Effector memory CD4-positive, alpha-beta T cell (primary cell): ENCODE measurements at regions not wholly inside any gene's neighbourhood (a gene's known extent, or its start where the extent isn't known, plus 50 kb on each side); places are given as distances from the start of the nearest gene placed in this dataset.
"Not testable (repeated sequence)": the region's sequence is repeated elsewhere in the genome, so short reads cannot be mapped to it uniquely, and the experiment has no call there.

Source experiments
- DNase-seq, 3 donors: peaks; one replicate each; pipeline ENCODE4 v3.0.0-alpha.2; 2020
- H3K27ac ChIP-seq: 2 replicates; pipeline ENCODE4 v1.7.0; 2013; ENCODE audit warnings: mild to moderate bottlenecking, low read length, moderate library complexity; ENCODE audit not compliant: insufficient read depth, poor library complexity, severe bottlenecking
- H3K27me3 ChIP-seq: replicated peaks from 2 replicates; pipeline ENCODE4 v1.7.0; 2013; ENCODE audit warnings: mild to moderate bottlenecking, low read length; ENCODE audit not compliant: insufficient read depth, control insufficient read depth, poor library complexity, severe bottlenecking
- H3K36me3 ChIP-seq: 2 replicates; pipeline ENCODE4 v1.7.0; 2013; ENCODE audit warnings: mild to moderate bottlenecking, low read length, moderate library complexity; ENCODE audit not compliant: control insufficient read depth, insufficient read depth
- H3K4me1 ChIP-seq: 2 replicates; pipeline ENCODE4 v1.7.0; 2013; ENCODE audit warnings: low read length, mild to moderate bottlenecking; ENCODE audit not compliant: control insufficient read depth, insufficient read depth, poor library complexity, severe bottlenecking
- H3K4me3 ChIP-seq: 2 replicates; pipeline ENCODE4 v1.7.0; 2013; ENCODE audit warnings: low read length, low read depth, mild to moderate bottlenecking; ENCODE audit not compliant: insufficient read depth, poor library complexity, severe bottlenecking
- H3K9me3 ChIP-seq: 2 replicates; pipeline ENCODE4 v1.7.0; 2013; ENCODE audit warnings: mild to moderate bottlenecking, low read length, moderate library complexity; ENCODE audit not compliant: control insufficient read depth

GRCh38 chr7:65814556-65815167, 58.2 kb upstream of the VKORC1L1 start:
- not testable (repeated sequence) for H3K9me3 ChIP-seq, H3K27me3 ChIP-seq, DNase-seq, H3K4me3 ChIP-seq, H3K27ac ChIP-seq, H3K36me3 ChIP-seq, H3K4me1 ChIP-seq

- no peaks in the 10 kb centered on the region for H3K9me3 ChIP-seq
- no peak overlapping the region for H3K4me3 ChIP-seq
- no peak overlapping the region for H3K27ac ChIP-seq
- no peaks in the 10 kb centered on the region for H3K4me1 ChIP-seq
- DNase-seq: no peak
- no peaks in the 10 kb centered on the region for H3K27me3 ChIP-seq
- no peaks in the 10 kb centered on the region for H3K36me3 ChIP-seq
These were observed 52.5 kb upstream of the VKORC1L1 start for GRCh38 chr7:65820287-65820950.
